T1000 (cell line): ENCODE measurements at regions not wholly inside any gene's neighbourhood (a gene's known extent, or its start where the extent isn't known, plus 50 kb on each side); places are given as distances from the start of the nearest gene placed in this dataset.

Experiments
- DNase-seq: peaks from one replicate; lab custom pipeline; 2025; ENCODE audit warnings: mixed read lengths; lab: John Stamatoyannopoulos, UW

GRCh38 chr1:10848109-10848684, 51.8 kb upstream of the CASZ1 start:
- DNase-seq: no peak

DNA sequence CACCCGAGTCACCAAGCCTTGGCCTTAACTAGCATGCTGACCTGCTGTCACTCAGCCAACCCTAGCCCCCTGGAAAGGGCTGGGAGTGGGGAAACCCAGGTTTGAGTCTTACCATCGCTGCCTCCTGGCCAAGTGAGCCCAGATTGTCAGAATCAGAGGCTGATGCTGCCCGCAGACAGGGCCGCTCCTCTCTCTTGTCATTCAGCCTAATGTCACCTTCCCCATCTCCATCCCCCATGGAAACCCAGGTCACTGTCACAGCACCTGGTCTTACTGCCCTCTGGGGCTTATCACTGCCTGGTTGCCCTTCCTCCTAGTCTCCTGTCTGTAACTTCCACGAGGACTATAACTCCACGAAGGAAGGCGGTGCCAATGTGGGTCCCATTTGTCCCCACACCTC, 53.6 kb upstream of the CASZ1 start:
- DNase-seq: no peak

GRCh38 chr1:10851024-10852013, 54.9 kb upstream of the CASZ1 start:
- no peak for DNase-seq

GRCh38 chr1:10852018-10852417, 55.6 kb upstream of the CASZ1 start:
- no peak for DNase-seq

DNA sequence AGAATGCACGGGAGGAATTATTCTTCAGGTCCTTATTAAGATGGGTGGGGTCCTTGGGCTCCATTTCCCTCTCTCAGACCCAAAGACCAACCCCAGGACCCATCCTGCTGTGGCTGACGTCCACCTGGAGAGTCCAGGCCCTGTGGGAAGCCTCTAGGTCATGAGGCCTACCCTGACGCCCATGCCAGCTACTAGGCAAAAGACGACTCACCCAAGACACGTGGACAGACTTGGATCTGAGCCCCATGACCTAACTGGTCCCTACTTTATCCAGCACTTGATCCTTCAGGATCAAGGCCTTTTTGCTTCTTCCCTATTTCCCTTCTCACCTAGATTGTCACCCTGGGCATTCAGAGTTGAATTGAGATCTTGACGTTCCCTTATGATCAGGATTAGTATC, 56.0 kb upstream of the CASZ1 start:
- no peak for DNase-seq

DNA sequence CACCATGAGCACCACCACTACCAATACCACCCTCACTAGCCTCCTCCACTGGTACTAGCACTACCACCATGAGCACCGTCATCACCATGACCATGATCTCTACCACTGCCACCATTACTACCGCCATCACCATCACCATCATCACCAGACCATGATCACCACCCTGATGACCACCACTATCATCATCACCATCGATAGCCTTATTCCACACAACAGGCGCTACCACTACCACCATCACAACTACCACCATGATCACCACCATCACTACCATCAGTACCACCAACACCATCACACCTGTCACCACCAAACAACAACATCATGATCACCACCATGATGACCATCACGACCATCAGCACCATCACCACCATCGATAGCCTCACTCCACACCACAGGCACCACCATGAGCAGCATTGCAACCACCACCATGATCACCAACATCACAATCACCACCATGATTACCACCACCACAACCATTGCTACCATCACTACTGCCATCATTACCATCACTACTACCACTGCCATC, 56.6 kb upstream of the CASZ1 start:
- DNase-seq: no peak

DNA sequence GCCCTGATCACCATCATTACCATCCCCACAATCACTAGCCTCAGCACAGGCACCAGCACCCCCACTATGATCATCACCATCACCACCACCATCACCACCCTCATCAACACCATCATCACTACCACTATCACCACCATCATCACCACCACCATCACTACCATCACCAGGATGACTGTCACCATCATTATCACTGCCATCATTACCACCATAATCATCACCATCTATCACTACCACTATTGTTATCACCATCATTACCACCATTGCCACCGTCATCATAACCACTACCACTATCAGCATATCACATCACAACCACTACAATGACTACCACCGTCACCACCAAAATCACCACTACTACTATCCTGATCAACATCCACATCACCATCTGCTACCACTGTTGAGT, 57.3 kb upstream of the CASZ1 start:
- no peak for DNase-seq

- DNase-seq: no peak
These were observed 58.5 kb upstream of the CASZ1 start for GRCh38 chr1:10854856-10855459.

DNA sequence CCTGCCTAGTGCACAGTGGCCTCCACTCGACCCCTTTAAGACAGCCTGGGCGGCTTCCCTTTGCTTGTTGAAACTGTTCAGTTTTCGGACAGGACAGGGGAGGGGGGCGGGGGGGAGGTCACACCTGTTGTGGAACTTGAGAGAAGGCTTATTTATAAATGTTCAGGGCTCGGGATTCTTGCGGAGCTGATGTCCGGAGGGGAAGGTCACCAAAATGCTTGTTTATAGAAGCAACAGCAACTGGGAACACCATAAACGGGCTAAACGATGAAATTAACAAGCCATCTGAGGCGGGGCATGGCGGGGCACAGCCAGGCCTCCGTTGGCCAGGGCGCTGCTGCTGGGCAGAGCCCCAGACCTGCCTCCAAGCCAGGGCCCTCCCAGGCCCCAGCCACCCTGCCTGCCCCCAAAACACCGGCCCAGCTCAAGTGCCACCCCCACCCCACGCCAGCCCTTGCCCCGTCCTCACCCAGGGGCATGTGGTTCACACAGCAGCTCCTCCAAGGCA, 59.8 kb upstream of the CASZ1 start:
- DNase-seq: no peak

- DNase-seq: no peak
These were observed 60.6 kb upstream of the CASZ1 start for GRCh38 chr1:10856863-10857598.

DNA sequence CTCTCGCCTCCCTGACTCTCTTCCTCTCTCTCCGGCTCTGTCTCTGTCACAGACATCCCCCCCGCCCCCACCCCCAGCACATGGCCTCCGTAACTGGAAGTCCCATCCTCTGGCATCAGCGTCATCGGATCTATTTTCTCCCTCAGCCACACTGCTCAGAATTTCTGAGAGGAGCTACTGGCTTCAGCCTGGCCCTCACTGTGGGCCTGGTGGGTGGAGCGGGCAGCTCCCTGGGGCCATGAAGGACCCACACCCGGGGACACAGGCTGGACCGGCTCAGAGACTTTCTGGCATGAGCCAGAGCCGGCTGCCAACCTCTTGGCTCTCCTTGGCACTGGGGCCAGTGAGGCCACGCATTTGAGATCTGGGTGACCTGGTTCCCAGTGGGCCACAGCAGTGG, 61.2 kb upstream of the CASZ1 start:
- no peak for DNase-seq

DNA sequence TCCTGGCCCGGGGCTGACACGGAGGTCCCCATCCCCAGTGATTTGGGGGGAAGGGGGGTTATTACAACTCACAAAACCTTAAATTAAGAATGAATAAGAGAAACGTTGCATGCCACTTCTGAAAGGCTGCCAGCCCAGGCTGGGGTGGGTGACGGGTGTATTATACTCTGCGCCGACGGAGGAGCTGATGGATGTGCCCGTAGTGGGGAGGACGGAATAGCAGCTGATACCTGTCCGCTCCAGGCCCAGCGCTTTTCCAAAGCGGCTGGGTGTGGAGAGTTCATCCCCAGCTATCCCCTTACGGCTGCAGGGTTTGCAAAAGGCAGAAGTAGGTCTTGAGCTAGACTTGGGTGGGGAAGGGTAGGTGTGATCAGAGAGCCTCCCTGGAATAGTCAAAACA, 63.8 kb upstream of the CASZ1 start:
- no peak for DNase-seq

DNA sequence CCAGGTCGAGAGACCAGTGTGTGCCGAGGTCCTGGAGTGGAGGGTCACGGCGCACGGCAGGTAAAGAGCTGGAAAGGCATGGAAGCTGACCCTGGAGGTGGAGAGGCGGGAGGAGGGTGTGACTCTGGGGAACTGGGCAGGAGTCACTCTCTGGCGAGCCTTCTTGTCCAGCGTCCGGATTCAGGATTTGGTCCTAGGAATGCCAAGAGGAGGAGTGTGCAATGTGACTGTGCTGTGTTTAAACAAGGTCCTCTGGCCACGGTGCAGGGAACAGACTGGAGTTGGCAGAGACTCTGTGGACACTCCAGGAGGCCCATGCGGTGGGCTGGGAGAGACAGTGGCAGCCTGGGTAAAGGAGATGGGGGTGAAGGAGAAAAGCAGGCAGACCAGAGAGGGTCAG, 64.2 kb upstream of the CASZ1 start:
- DNase-seq: no peak

- no peak for DNase-seq
These were observed 65.4 kb upstream of the CASZ1 start for GRCh38 chr1:10861822-10862221.

- no peak for DNase-seq
These were observed 66.4 kb upstream of the CASZ1 start for GRCh38 chr1:10862743-10863335.

- DNase-seq: no peak
These were observed 67.4 kb upstream of the CASZ1 start for GRCh38 chr1:10863886-10864285.

DNA sequence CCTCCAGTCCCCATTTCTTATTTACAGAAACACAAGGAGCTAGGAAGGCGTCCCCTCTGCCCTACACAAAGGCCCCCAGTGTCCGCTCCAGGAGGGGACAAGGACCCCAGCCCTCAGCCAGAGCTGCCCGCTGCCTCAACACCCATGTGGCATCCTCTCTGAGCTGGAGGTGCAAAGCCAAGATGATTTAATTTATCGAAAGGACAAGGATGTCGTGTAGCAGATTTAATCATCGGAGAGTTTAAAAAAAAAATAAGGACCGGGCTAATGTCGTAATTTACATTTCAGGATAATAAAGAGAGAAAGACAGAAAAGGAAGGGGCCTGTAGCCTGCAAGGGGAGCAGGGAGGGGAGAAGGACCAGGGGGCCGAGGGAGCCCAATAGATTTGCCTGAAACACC, 68.3 kb upstream of the CASZ1 start:
- DNase-seq: no peak

GRCh38 chr1:10865518-10866320, 69.3 kb upstream of the CASZ1 start:
- DNase-seq: no peak

GRCh38 chr1:10866321-10867093, 70.1 kb upstream of the CASZ1 start:
- DNase-seq: no peak
